Prostate gland (tissue), 2 donors: ENCODE measurements at regions not wholly inside any gene's neighbourhood (a gene's known extent, or its start where the extent isn't known, plus 50 kb on each side); places are given as distances from the start of the nearest gene placed in this dataset.

Experiments
- CTCF ChIP-seq, 4 experiments: fragments of 200-600 bp in 2 of 4; fragments of 450-650 bp in 2 of 4; sonication (generic) in 2 of 4; IDR thresholded peaks; 1 replicate in 3 of 4; 2 replicates in 1 of 4; pipeline ENCODE4 v1.5.1; 2016 to 2019; ENCODE audit warnings: antibody characterized with exemption in 4 of 4, mild to moderate bottlenecking in 2 of 4, moderate library complexity in 2 of 4
- POLR2AphosphoS5 ChIP-seq: sonication (generic); formaldehyde crosslinking; IDR thresholded peaks from one replicate; pipeline ENCODE4 v1.6.1; 2017; ENCODE audit warnings: antibody characterized with exemption

- no peak for TF ChIP-seq CTCF (IDR thresholded peaks at IDR 0.05)
- TF ChIP-seq POLR2AphosphoS5: no peak
Observed at GRCh38 chr20:57076951-57077350, 189.5 kb downstream of the BMP7 start.
